Fibroblast of the conjunctiva (primary cell): ENCODE measurements at regions not wholly inside any gene's neighbourhood (a gene's known extent, or its start where the extent isn't known, plus 50 kb on each side); places are given as distances from the start of the nearest gene placed in this dataset.

ENCODE experiments used
- DNase-seq: peaks from one replicate; pipeline ENCODE4 v3.0.0-alpha.2; 2010; ENCODE audit warnings: low read depth

DNA sequence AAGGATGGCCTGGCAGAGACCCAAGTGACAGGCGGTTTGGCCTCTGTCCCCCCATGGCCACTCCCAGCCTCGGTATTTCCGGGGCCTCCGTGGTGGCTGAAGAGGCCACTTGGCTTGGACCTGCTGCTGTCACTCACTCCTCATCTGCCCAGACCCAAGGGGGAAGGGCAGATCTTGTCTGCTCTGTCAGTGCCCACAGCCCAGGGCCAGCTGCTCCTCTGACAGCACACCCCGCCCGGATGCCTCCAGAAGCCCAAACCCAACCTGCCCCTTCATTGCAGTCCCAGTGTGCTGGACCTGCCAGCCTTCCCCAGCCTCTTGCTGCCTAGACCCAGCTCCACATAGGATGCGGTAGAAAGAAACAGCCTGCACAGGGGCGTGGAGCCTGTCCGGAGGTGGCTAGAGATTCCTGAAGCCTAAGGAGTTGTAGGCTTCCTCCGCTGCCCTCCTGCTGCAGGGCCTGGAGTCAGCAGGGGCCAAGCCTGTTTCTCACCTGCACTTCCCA lies 52.0 kb downstream of the MAGEF1 start:
- DNase-seq: no peak

GRCh38 chr3:184658223-184658928 lies 53.5 kb downstream of the MAGEF1 start:
- DNase-seq: no peak

- DNase-seq: no peak
These were observed 54.8 kb downstream of the MAGEF1 start for GRCh38 chr3:184656829-184657681.

DNA sequence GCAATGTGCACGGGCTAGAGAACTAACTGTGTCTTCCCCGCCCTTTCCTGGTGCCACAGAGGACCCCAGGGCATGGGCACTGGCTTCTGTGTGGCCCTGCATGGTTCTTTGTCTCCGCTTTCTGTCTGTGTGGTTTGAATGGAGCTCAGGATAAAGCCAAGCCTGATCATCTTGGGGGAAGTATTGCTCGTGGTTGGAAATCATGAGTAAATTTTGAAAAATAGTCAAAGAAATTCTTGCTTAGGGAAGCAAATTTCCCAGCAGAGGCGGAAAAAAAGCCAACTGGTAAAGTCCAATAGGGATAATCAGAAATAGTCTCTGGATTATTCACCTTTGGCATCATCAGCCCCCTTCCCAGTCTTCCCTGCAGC lies 55.4 kb downstream of the MAGEF1 start:
- DNase-seq: no peak

GRCh38 chr3:184655597-184655996 lies 56.3 kb downstream of the MAGEF1 start:
- no peak for DNase-seq

DNA sequence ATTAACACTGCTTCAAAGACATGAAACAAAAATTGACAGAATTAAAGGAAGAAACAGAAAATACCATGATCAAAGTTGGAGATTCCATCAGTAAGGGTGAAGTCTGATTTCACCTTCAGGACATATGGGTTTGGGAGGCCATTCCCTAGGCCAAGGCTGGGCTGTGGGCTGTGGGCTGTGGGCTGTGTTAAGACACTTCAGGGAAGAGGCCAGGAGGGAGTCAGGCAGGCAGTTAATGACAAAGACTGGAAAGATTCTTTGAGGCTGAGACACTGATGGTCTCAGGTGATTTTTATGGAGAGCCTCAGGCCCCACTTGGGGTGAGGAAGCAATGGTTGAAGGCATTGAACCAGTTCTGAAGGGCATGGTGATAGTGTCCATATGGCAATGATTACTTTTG lies 57.5 kb downstream of the MAGEF1 start:
- no peak for DNase-seq

DNA sequence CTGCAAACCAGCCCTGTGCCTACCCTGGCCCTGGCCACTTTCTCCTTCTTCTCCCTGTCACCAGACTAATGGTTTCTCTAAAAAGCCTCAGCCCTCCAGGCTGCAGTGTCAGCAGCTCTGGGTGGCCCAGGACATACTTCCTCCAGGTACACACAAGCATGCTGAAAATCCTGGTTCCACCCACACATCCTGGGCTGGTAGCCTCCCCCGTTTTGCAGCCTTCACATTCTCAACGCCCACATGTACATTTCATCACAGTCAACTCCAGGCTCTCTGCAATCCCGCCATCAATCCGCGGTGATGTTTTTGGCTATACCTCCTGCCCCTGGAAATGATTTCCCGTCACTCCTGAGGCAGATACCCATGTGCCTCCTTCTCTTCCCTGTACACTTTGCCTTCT lies 59.4 kb downstream of the MAGEF1 start:
- DNase-seq: no peak

DNA sequence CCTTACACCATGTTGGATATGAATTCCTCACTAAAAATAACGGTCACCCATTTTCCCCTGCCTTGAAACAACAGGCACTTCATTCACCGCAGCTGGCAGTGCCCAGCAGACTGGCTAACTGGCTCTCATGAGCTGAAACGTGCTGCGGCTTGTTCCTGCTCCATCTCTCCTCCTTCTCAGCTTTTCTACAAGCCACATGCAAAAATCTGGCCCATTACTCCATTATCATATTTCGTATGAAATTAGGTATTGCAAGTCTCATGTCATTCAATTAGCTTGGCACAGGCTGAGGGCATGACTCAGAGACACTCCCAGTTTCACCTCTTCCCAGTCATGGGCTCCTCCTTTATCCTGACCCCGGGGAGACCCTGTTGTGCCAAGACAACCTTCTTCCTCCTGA lies 60.0 kb downstream of the MAGEF1 start:
- no peak for DNase-seq

DNA sequence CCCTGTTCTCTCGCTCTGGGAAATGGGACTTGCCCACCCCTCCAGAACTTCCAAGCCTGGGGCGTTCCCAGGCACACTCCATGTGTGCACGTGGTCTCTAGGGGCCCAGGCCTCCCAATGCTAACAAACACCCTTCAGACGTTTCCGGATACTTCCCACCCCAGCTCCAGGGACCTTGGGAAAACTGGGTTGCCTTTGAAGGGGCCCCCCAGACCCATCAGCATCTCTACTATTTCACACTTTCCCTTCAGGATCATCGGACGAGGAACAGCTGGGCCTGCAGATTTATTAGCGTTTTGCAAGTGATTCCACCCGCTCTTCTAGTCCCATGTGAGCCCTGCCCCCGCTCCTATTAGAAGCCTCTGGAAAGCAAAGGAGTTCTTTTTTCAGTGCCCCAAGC lies 63.2 kb downstream of the MAGEF1 start:
- DNase-seq: no peak

DNA sequence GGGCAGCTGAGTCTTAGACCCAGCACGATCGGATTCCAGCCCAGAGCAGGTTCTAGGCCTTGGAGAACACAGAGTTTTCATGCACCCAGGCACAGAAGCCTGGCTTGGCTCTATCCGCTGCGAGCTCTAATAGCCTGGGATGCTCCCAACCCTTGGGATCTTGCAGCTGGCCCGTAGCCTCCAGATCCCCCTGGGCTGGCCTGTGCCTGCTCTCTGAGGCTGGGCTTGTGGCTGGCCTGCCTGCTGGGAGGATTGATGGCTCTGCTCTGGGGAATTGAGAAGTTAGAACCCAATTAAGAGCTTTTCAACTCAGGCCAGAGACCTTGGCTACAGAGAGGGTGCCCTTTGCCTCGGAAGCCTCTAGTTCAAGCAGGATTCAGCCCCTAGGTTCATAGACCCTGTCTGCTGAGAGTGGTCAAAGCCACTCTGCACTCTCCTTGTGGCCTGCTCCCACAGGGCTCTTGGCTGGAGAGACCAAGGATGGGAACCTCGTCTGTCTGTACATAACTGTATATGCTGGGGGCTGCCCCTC lies 64.4 kb downstream of the MAGEF1 start:
- no peak for DNase-seq

DNA sequence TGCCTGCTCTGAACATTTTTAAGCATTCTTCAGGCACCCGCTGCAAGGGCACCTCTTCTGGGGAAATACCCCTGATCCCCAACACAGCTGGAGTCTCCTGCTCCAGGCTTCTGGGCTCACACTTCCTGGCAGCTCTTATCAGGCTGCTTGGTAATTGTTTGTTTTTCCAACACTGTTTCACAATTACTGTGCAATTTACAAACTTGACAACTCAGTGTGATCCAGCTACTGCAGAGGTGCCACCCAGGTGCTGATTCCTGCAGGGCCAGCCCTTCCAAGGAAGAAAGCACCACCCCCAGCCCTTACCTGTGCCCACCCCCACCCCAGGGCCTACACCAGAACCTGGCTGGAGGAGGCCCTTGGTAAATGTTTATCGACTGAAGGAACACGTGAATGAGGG lies 66.5 kb downstream of the MAGEF1 start:
- no peak for DNase-seq

GRCh38 chr3:184643442-184643841 lies 68.4 kb downstream of the MAGEF1 start:
- DNase-seq: no peak

GRCh38 chr3:184642631-184643285 lies 69.1 kb downstream of the MAGEF1 start:
- no peak for DNase-seq

DNA sequence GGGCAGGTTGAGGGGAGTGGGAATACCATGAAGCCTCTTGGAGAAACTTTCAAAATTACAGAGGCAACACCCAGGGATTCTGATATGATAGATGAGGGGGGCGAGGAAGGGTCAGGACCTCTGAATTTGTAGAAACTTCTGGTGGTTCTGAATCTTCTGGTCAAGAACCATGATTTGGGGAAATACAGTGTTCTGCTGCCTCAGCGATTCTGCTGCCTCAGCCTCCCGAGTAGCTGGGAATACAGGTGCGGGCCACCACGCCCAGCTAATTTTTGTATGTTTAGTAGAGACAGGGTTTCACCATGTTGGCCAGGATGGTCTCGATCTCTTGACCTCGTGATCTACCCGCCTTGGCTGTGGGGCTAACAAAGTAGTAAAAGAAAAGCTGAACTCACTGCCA lies 70.4 kb downstream of the MAGEF1 start:
- no peak for DNase-seq

DNA sequence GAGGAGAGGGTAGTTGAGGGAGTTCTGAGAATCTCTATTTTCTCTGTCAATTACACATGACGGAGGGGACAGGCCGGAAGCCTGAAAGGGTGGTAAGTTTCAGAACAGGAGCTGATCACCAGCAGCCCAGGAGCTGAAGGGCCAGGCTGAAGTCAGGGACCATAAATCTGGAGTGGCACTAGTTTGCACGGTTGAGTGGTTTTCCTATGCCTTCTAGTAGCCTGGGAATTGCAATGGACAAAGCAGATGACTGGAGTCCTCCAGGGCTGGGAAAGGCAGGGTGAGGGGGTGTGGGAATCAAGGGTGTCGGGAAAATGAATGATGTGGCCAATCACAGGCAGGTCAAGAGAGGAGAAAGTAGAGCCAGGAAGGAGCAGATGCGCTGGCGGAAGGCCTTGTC lies 72.5 kb downstream of the MAGEF1 start:
- no peak for DNase-seq

DNA sequence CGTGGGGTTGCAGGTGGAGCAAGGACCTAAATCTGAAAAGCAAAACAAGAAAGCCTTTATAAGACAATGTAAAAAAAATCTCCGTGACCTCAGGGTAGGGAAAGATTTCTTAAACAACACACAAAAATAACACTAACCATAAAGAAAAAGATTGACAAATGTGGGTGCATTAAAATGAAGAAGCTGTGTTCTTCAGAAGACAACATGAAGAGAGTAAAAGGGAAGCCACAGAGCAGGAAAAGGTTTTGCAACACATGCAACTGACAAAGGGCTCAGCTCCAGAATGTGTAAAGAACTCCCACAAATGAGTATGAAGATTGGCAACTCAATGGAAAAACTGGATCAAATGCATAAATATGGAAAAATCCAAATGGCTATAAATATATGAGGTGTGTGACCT lies 74.2 kb downstream of the MAGEF1 start:
- no peak for DNase-seq

DNA sequence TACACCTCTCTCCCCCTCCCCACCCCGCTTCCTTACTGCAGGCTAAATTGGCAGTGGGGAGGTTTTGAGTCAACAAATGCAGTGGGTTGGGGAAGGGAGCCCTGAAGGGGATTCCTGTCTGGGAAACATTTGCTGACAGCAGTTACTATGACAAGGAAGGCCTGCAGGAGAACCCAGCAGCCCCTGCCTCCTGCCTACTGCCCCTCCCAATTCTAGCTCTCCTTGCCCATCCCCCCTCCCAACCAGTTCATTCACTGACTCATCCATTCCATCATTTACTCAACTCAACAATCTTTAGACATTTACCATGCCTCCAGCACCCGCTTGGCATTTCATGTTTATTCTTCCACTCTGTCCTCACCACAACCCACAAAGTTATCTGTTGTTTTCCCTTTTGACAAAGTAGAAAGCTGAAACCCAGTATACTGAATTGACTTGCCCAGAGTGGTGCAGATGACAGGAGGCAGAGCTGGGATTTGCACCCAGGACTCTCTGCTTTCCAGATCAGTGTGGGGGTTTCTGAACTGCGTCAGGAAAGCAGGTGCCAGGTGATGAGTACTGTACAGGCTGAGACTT lies 75.0 kb downstream of the MAGEF1 start:
- peak; percentile 29 for DNase-seq

GRCh38 chr3:184635774-184636173 lies 74.2 kb downstream of the EPHB3 start:
- DNase-seq: no peak

DNA sequence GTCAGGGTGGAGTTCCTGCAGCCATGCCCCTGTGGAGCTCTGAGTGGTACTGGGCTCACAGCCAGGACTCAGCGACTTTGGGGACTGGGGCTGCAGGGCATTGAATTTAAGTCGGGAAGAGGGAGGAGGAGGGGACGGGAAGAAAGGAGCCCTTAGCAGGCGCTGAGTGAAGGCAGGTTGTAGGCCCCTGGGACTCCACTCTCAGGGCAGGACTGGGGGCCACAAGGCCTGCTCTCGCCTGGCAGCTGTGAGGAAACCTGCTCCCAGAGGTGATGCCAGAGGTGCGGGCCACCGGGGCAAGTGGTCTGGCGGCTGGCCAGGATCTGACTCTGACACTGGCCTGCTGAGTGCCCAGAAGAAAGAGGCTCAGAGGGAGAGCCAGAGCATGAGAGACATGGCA lies 73.5 kb downstream of the EPHB3 start:
- no peak for DNase-seq

- DNase-seq: no peak
These were observed 71.6 kb downstream of the EPHB3 start for GRCh38 chr3:184633237-184633579.

DNA sequence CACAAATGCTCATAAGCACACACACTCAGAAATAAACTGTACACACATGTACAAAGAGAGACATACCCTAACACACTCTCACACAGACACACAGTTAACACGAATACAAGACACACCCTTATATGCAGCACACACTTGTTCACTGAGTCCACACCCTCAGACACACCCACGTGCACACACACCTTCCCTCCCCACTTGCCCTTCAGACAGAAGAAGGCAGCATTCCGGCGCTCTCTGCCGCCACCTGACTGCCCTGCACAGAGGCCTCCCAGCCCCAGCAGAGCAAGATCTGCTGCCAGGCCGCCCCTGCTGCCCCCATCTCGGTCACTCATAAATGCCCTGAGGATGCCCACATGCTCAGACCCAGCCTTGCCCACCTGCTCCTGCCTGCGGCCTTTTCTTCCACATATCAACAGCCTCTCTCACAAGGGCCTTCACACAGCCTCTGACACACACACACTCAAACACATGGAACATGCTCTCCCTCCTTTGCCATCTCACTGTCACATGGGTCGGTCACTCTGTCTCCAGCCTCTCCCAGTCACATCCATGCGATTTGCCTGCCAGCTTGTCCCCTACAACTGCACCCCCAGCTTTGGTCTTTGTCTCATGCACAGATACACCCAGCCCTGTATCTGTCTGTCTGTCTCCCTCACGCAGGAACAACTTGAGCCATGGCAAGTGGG lies 71.1 kb downstream of the EPHB3 start:
- DNase-seq: no peak
